ENCODE measurements at regions not wholly inside any gene's neighbourhood (a gene's known extent, or its start where the extent isn't known, plus 50 kb on each side); places are given as distances from the start of the nearest gene placed in this dataset.
A peak's percentile ranks its signal among the peaks of the same experiment; 100 is the strongest.

- ChIA-PET SMC1A (ENCODE audit: uncharacterized antibody, unreplicated experiment) (interaction anchor here (0.6 to 1.3 kb wide), 3 partner anchors 34 to 229 kb away, joined by 3 read pairs; no protein-coding TSS in a partner anchor), RAD21 (ENCODE audit: unreplicated experiment) (no interaction called here), POLR2A (no interaction called here), CTCF (interaction anchor here (0.7 to 0.8 kb wide), 2 partner anchors 64 to 103 kb away, joined by 3 read pairs; no protein-coding TSS in a partner anchor)
- Histone ChIP-seq H3K4me3 (no peak overlapping the region), H2AFZ (ENCODE audit: control insufficient read depth, low read depth, low read length) (no peak overlapping the region), H3K4me1 (ENCODE audit: control insufficient read depth, insufficient read depth, low read length) (peaks cover 26% of the 10 kb centered on the region), H4K20me1 (ENCODE audit: control insufficient read depth, insufficient read depth) (no peaks in the 10 kb centered on the region), H3K9me3 (replicated peaks; ENCODE audit: control insufficient read depth, insufficient read depth, low read length) (no peaks in the 10 kb centered on the region), H3K9ac (ENCODE audit: control insufficient read depth, insufficient read depth, low read length) (no peak overlapping the region), H3K27ac (ENCODE audit: control insufficient read depth, insufficient read depth) (no peak overlapping the region), H3K79me2 (ENCODE audit: control insufficient read depth, insufficient read depth, low read length) (no peaks in the 10 kb centered on the region), H3K36me3 (ENCODE audit: control insufficient read depth in 2 of 2, insufficient read depth in 2 of 2, low read length in 1 of 2) (no peaks in the 10 kb centered on the region), H3K27me3 (replicated peaks in 1 of 2; ENCODE audit: control insufficient read depth in 2 of 2, insufficient read depth in 2 of 2, low read length in 1 of 2) (no peaks in the 10 kb centered on the region), H3K4me2 (ENCODE audit: control insufficient read depth, insufficient read depth) (no peak overlapping the region)
- WGBS (ENCODE audit: insufficient coverage, insufficient replicate concordance, low lambda C conversion rate, missing lambda C conversion rate), result 88% methylated on average over 15 of the region's 15 CpGs
- no TSS peak for BruUV-seq (replicated peaks)
- no peak for DNase-seq (ENCODE audit: low read depth, low spot score)
- in situ Hi-C loops (cut with MboI) (loop anchor here (10.0 kb wide), 1 partner anchor 381 kb away; no protein-coding TSS in a partner anchor), intact Hi-C loops (cut with micrococcal nuclease; ENCODE audit: unreplicated experiment) (loop anchor here (1.0 to 10.0 kb wide), 2 partner anchors 72 to 231 kb away; no protein-coding TSS in a partner anchor)
- no peak for FAIRE-seq
- TF ChIP-seq HDAC2 (IDR thresholded peaks at IDR 0.05) (peak; percentile 99), MEF2B (IDR thresholded peaks at IDR 0.05; ENCODE audit: partially characterized antibody, poor library complexity, severe bottlenecking) (peak; percentile 80), ATF3 (IDR thresholded peaks at IDR 0.05; ENCODE audit: borderline replicate concordance, extremely low read depth, low read depth, low read length) (no peak), EED (IDR thresholded peaks at IDR 0.05; ENCODE audit: low read depth) (peak; percentile 96), NFIC (IDR thresholded peaks at IDR 0.05; ENCODE audit: low read depth, low read length) (0 out of 2 replicates have a peak, but pooled peaks have one; percentile 26), ZNF24 (IDR thresholded peaks at IDR 0.05) (no peak), NR2F1 (conservative IDR thresholded peaks at IDR 0.05) (0 out of 2 replicates have a peak, but pooled peaks have one; percentile 36), GATAD2B (conservative IDR thresholded peaks at IDR 0.05; ENCODE audit: low read depth) (peak; percentile 98), ZBTB33 (IDR thresholded peaks at IDR 0.05) (peak; percentile 87; the same call in 1 of the 2 replicates), NR2C1 (IDR thresholded peaks at IDR 0.05) (no peak)
- peak; percentile 10; the same call in 2 of the 3 replicates for ATAC-seq
These were observed 132.3 kb upstream of the CHST15 start for GRCh38 chr10:124225467-124226270.

Data from GM12878 (cell line).